K562 (cell line): ENCODE measurements at regions not wholly inside any gene's neighbourhood (a gene's known extent, or its start where the extent isn't known, plus 50 kb on each side); places are given as distances from the start of the nearest gene placed in this dataset.

Experiments
- CHD1 ChIP-seq: fragments of 200-600 bp; sonication (generic); IDR thresholded peaks from one replicate; pipeline ENCODE4 v1.6.1; 2012; ENCODE audit warnings: mild to moderate bottlenecking, moderate library complexity, low read length, inconsistent platforms
- HDAC3 ChIP-seq: fragments of 450-650 bp; IDR thresholded peaks from 2 replicates; pipeline ENCODE4 v1.6.1; 2018; ENCODE audit warnings: borderline replicate concordance, mild to moderate bottlenecking, moderate library complexity; ENCODE audit not compliant: partially characterized antibody
- HNRNPH1 ChIP-seq: fragments of 200-400 bp; formaldehyde crosslinking; optimal IDR thresholded peaks from 2 replicates; pipeline ENCODE3; 2017; ENCODE audit warnings: low read depth, mild to moderate bottlenecking, low read length, moderate library complexity
- KLF10 ChIP-seq: fragments of 250-450 bp; sonication (Bioruptor Pico); IDR thresholded peaks from 2 replicates; pipeline ENCODE4 v1.6.1; 2021; ENCODE audit warnings: matching md5 sums
- NCOA2 ChIP-seq, 2 experiments: fragments of 450-650 bp; IDR thresholded peaks; 2 replicates each; pipeline ENCODE4 v1.6.1; 2018; ENCODE audit warnings: mild to moderate bottlenecking in 2 of 2, moderate library complexity in 1 of 2; ENCODE audit not compliant: partially characterized antibody in 2 of 2
- NFRKB ChIP-seq: fragments of 450-650 bp; IDR thresholded peaks from 2 replicates; pipeline ENCODE4 v1.6.1; 2016; ENCODE audit warnings: low read depth
- ZNF707 ChIP-seq: fragments of 250-450 bp; sonication (Bioruptor Pico); conservative IDR thresholded peaks from 2 replicates; pipeline ENCODE4 v1.8.0; 2022; ENCODE audit warnings: inconsistent platforms, mild to moderate bottlenecking, moderate library complexity
- ZSCAN29 ChIP-seq: fragments of 450-650 bp; IDR thresholded peaks from 2 replicates; pipeline ENCODE4 v1.6.1; 2017
- TF ChIP-seq, protein P1 (sequence below): sonication (generic); formaldehyde crosslinking; IDR thresholded peaks from 2 replicates; pipeline ENCODE4 v1.8.1; 2023; ENCODE audit warnings: mild to moderate bottlenecking, missing genetic modification reagents
- TF ChIP-seq, protein P2 (sequence below): IDR thresholded peaks from 3 replicates; pipeline ENCODE4 v1.6.1; 2011; ENCODE audit warnings: borderline replicate concordance, mild to moderate bottlenecking, moderate library complexity; ENCODE audit not compliant: insufficient read length; ENCODE audit errors: extremely low read depth
- TF ChIP-seq, protein P3 (sequence below): fragments of 450-650 bp; IDR thresholded peaks from 2 replicates; pipeline ENCODE4 v1.6.1; 2016; ENCODE audit warnings: mild to moderate bottlenecking, moderate library complexity

DNA sequence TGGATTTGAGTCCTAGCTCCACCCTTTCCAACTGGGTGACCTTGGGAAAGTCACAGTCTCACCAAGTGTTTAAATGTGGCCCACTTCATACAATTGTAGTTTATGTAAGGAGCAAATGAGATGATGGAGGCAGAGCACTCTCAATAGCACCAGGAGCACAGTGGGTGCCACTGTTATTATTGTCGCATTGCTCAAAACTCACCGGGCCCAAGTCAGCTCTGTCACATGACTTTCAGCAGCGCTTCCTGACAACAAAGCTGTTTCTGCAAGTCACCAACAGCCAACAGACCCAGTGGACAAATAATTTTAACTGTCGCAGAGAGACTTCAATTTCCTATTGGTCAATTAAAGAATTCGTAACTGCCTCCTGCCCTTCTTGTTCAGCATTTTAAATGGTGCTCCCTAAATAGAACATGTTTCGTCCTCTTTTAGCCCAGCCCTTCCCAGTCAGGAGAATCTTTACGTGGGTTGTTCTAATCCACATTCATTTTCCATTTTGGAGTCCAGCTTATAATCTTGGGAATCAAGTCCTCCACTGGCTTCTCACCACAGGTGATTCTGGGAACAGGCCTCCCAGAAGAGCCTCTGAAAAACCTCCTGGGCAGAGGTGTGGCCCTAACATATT, 415.6 kb upstream of the NPVF start (continued):
- TF ChIP-seq, protein P1, sequence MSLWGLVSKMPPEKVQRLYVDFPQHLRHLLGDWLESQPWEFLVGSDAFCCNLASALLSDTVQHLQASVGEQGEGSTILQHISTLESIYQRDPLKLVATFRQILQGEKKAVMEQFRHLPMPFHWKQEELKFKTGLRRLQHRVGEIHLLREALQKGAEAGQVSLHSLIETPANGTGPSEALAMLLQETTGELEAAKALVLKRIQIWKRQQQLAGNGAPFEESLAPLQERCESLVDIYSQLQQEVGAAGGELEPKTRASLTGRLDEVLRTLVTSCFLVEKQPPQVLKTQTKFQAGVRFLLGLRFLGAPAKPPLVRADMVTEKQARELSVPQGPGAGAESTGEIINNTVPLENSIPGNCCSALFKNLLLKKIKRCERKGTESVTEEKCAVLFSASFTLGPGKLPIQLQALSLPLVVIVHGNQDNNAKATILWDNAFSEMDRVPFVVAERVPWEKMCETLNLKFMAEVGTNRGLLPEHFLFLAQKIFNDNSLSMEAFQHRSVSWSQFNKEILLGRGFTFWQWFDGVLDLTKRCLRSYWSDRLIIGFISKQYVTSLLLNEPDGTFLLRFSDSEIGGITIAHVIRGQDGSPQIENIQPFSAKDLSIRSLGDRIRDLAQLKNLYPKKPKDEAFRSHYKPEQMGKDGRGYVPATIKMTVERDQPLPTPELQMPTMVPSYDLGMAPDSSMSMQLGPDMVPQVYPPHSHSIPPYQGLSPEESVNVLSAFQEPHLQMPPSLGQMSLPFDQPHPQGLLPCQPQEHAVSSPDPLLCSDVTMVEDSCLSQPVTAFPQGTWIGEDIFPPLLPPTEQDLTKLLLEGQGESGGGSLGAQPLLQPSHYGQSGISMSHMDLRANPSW (CRISPR knock-in tag), result no peak
- no peak for TF ChIP-seq KLF10
- TF ChIP-seq ZNF707 (CRISPR knock-in tag), result no peak
- no peak for TF ChIP-seq NCOA2 (IDR thresholded peaks at IDR 0.05; ENCODE audit: partially characterized antibody in 2 of 2)
- TF ChIP-seq ZSCAN29, result no peak
- TF ChIP-seq HDAC3, result no peak
- TF ChIP-seq CHD1, result no peak
- TF ChIP-seq NFRKB, result no peak
- no peak for TF ChIP-seq HNRNPH1
- TF ChIP-seq, protein P2, sequence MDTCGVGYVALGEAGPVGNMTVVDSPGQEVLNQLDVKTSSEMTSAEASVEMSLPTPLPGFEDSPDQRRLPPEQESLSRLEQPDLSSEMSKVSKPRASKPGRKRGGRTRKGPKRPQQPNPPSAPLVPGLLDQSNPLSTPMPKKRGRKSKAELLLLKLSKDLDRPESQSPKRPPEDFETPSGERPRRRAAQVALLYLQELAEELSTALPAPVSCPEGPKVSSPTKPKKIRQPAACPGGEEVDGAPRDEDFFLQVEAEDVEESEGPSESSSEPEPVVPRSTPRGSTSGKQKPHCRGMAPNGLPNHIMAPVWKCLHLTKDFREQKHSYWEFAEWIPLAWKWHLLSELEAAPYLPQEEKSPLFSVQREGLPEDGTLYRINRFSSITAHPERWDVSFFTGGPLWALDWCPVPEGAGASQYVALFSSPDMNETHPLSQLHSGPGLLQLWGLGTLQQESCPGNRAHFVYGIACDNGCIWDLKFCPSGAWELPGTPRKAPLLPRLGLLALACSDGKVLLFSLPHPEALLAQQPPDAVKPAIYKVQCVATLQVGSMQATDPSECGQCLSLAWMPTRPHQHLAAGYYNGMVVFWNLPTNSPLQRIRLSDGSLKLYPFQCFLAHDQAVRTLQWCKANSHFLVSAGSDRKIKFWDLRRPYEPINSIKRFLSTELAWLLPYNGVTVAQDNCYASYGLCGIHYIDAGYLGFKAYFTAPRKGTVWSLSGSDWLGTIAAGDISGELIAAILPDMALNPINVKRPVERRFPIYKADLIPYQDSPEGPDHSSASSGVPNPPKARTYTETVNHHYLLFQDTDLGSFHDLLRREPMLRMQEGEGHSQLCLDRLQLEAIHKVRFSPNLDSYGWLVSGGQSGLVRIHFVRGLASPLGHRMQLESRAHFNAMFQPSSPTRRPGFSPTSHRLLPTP, result no peak
- TF ChIP-seq, protein P3, sequence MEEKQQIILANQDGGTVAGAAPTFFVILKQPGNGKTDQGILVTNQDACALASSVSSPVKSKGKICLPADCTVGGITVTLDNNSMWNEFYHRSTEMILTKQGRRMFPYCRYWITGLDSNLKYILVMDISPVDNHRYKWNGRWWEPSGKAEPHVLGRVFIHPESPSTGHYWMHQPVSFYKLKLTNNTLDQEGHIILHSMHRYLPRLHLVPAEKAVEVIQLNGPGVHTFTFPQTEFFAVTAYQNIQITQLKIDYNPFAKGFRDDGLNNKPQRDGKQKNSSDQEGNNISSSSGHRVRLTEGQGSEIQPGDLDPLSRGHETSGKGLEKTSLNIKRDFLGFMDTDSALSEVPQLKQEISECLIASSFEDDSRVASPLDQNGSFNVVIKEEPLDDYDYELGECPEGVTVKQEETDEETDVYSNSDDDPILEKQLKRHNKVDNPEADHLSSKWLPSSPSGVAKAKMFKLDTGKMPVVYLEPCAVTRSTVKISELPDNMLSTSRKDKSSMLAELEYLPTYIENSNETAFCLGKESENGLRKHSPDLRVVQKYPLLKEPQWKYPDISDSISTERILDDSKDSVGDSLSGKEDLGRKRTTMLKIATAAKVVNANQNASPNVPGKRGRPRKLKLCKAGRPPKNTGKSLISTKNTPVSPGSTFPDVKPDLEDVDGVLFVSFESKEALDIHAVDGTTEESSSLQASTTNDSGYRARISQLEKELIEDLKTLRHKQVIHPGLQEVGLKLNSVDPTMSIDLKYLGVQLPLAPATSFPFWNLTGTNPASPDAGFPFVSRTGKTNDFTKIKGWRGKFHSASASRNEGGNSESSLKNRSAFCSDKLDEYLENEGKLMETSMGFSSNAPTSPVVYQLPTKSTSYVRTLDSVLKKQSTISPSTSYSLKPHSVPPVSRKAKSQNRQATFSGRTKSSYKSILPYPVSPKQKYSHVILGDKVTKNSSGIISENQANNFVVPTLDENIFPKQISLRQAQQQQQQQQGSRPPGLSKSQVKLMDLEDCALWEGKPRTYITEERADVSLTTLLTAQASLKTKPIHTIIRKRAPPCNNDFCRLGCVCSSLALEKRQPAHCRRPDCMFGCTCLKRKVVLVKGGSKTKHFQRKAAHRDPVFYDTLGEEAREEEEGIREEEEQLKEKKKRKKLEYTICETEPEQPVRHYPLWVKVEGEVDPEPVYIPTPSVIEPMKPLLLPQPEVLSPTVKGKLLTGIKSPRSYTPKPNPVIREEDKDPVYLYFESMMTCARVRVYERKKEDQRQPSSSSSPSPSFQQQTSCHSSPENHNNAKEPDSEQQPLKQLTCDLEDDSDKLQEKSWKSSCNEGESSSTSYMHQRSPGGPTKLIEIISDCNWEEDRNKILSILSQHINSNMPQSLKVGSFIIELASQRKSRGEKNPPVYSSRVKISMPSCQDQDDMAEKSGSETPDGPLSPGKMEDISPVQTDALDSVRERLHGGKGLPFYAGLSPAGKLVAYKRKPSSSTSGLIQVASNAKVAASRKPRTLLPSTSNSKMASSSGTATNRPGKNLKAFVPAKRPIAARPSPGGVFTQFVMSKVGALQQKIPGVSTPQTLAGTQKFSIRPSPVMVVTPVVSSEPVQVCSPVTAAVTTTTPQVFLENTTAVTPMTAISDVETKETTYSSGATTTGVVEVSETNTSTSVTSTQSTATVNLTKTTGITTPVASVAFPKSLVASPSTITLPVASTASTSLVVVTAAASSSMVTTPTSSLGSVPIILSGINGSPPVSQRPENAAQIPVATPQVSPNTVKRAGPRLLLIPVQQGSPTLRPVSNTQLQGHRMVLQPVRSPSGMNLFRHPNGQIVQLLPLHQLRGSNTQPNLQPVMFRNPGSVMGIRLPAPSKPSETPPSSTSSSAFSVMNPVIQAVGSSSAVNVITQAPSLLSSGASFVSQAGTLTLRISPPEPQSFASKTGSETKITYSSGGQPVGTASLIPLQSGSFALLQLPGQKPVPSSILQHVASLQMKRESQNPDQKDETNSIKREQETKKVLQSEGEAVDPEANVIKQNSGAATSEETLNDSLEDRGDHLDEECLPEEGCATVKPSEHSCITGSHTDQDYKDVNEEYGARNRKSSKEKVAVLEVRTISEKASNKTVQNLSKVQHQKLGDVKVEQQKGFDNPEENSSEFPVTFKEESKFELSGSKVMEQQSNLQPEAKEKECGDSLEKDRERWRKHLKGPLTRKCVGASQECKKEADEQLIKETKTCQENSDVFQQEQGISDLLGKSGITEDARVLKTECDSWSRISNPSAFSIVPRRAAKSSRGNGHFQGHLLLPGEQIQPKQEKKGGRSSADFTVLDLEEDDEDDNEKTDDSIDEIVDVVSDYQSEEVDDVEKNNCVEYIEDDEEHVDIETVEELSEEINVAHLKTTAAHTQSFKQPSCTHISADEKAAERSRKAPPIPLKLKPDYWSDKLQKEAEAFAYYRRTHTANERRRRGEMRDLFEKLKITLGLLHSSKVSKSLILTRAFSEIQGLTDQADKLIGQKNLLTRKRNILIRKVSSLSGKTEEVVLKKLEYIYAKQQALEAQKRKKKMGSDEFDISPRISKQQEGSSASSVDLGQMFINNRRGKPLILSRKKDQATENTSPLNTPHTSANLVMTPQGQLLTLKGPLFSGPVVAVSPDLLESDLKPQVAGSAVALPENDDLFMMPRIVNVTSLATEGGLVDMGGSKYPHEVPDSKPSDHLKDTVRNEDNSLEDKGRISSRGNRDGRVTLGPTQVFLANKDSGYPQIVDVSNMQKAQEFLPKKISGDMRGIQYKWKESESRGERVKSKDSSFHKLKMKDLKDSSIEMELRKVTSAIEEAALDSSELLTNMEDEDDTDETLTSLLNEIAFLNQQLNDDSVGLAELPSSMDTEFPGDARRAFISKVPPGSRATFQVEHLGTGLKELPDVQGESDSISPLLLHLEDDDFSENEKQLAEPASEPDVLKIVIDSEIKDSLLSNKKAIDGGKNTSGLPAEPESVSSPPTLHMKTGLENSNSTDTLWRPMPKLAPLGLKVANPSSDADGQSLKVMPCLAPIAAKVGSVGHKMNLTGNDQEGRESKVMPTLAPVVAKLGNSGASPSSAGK, result 0 out of 2 replicates have a peak, but pooled peaks have one; percentile 46
